ENCODE measurements at regions not wholly inside any gene's neighbourhood (a gene's known extent, or its start where the extent isn't known, plus 50 kb on each side); places are given as distances from the start of the nearest gene placed in this dataset.
A peak's percentile ranks its signal among the peaks of the same experiment; 100 is the strongest.

GRCh38 chr12:76611533-76611932 is 52.0 kb upstream of the OSBPL8 start:
- no peak for DNase-seq

GRCh38 chr12:76614364-76614763 is 54.8 kb upstream of the OSBPL8 start:
- DNase-seq = no peak

- no peak for DNase-seq
Measured at GRCh38 chr12:76618031-76618430, 58.5 kb upstream of the OSBPL8 start.

- peak in 4 of 5 experiments; percentile 31 to 75 (median 50) for DNase-seq
Measured at GRCh38 chr12:76621582-76622024, 62.0 kb upstream of the OSBPL8 start.

- no peak for DNase-seq
Measured at GRCh38 chr12:76622351-76622750, 62.8 kb upstream of the OSBPL8 start.

- DNase-seq = no peak
Measured at GRCh38 chr12:76622915-76623314, 63.3 kb upstream of the OSBPL8 start.

GRCh38 chr12:76623931-76624330 is 64.4 kb upstream of the OSBPL8 start:
- no peak for DNase-seq

- DNase-seq = no peak
Measured at GRCh38 chr12:76627346-76628135, 68.0 kb upstream of the OSBPL8 start.

GRCh38 chr12:76628745-76629144 is 69.2 kb upstream of the OSBPL8 start:
- no peak for DNase-seq

GRCh38 chr12:76631741-76632140 is 72.2 kb upstream of the OSBPL8 start:
- no peak for DNase-seq

GRCh38 chr12:76633415-76633814 is 73.8 kb upstream of the OSBPL8 start:
- no peak for DNase-seq

- DNase-seq = no peak
Measured at GRCh38 chr12:76634133-76634532, 74.6 kb upstream of the OSBPL8 start.

- no peak for DNase-seq
Measured at GRCh38 chr12:76636121-76636692, 76.6 kb upstream of the OSBPL8 start.

- no peak for DNase-seq
Measured at GRCh38 chr12:76637807-76638206, 78.2 kb upstream of the OSBPL8 start.

- no peak for DNase-seq
Measured at GRCh38 chr12:76639646-76640045, 80.1 kb upstream of the OSBPL8 start.

- no peak for DNase-seq
Measured at GRCh38 chr12:76641073-76641472, 81.5 kb upstream of the OSBPL8 start.

GRCh38 chr12:76641961-76642360 is 82.4 kb upstream of the OSBPL8 start:
- DNase-seq = no peak

GRCh38 chr12:76643438-76643837 is 83.9 kb upstream of the OSBPL8 start:
- DNase-seq = no peak

GRCh38 chr12:76644950-76645349 is 85.4 kb upstream of the OSBPL8 start:
- no peak for DNase-seq

- DNase-seq = no peak
Measured at GRCh38 chr12:76645934-76646333, 86.4 kb upstream of the OSBPL8 start.

- DNase-seq = no peak
Measured at GRCh38 chr12:76646366-76646765, 86.8 kb upstream of the OSBPL8 start.

GRCh38 chr12:76649099-76649498 is 89.5 kb upstream of the OSBPL8 start:
- no peak for DNase-seq

- no peak for DNase-seq
Measured at GRCh38 chr12:76652402-76652801, 92.8 kb upstream of the OSBPL8 start.

- DNase-seq = no peak
Measured at GRCh38 chr12:76653342-76653741, 93.8 kb upstream of the OSBPL8 start.

- DNase-seq = no peak
Measured at GRCh38 chr12:76664731-76665130, 99.2 kb upstream of the ZDHHC17 start.

Data from T-helper 2 cell (primary cell).